Fibroblast of villous mesenchyme (primary cell): ENCODE measurements at regions not wholly inside any gene's neighbourhood (a gene's known extent, or its start where the extent isn't known, plus 50 kb on each side); places are given as distances from the start of the nearest gene placed in this dataset.

Source experiments
- DNase-seq: peaks from one replicate; pipeline ENCODE4 v3.0.0-alpha.2; 2010; ENCODE audit warnings: low read depth
- H3K4me3 ChIP-seq: 2 replicates; pipeline ENCODE4 v1.5.1; 2011; ENCODE audit warnings: low read depth, mild to moderate bottlenecking, low read length
- CTCF ChIP-seq: IDR thresholded peaks from 2 replicates; pipeline ENCODE4 v1.5.1; 2012; ENCODE audit warnings: low read depth, mild to moderate bottlenecking, low read length; ENCODE audit not compliant: insufficient read depth

GRCh38 chr5:175603987-175604739 lies 53.7 kb upstream of the HRH2 start:
- no peak for DNase-seq
- no peak overlapping the region for H3K4me3 ChIP-seq
- TF ChIP-seq CTCF = no peak

- no peak for DNase-seq
- H3K4me3 ChIP-seq = no peak overlapping the region
- TF ChIP-seq CTCF = no peak
These were observed 51.5 kb upstream of the HRH2 start for GRCh38 chr5:175606409-175606808.
